Lung (tissue), 11 donors: ENCODE measurements at regions not wholly inside any gene's neighbourhood (a gene's known extent, or its start where the extent isn't known, plus 50 kb on each side); places are given as distances from the start of the nearest gene placed in this dataset.
"Not testable (repeated sequence)": the region's sequence is repeated elsewhere in the genome, so short reads cannot be mapped to it uniquely, and the experiment has no call there.

Source experiments
- ATAC-seq: fragments of 200-7000 bp; cut with Tn5 transposase; one replicate; pipeline ENCODE4 v1.9.1; 2020; ENCODE audit warnings: moderate number of reproducible peaks; ENCODE audit not compliant: insufficient read depth, low FRiP score
- DNase-seq, 3 donors: peaks; one replicate each; pipeline ENCODE4 v3.0.0-alpha.2; 2013 to 2017
- H3K27ac ChIP-seq, 2 donors: one replicate each; pipeline ENCODE4 v1.5.1; 2013; ENCODE audit warnings: mild to moderate bottlenecking in 2 of 2, moderate library complexity in 2 of 2, control low read depth in 1 of 2, inconsistent platforms in 1 of 2, low read depth in 1 of 2, low read length in 1 of 2
- H3K27me3 ChIP-seq, 3 donors: one replicate each; pipeline ENCODE4 v1.5.1; 2013; ENCODE audit warnings: low read length in 2 of 3; ENCODE audit not compliant: control insufficient read depth in 3 of 3, insufficient read depth in 3 of 3
- H3K36me3 ChIP-seq, 4 donors: one replicate each; pipeline ENCODE4 v1.5.1; 2013; ENCODE audit warnings: low read length in 4 of 4, mild to moderate bottlenecking in 1 of 4, moderate library complexity in 1 of 4; ENCODE audit not compliant: control insufficient read depth in 4 of 4, insufficient read depth in 4 of 4
- H3K4me1 ChIP-seq, 5 donors: one replicate each; pipeline ENCODE4 v1.5.1; 2013; ENCODE audit warnings: low read length in 5 of 5, mild to moderate bottlenecking in 2 of 5, moderate library complexity in 1 of 5; ENCODE audit not compliant: control insufficient read depth in 5 of 5, insufficient read depth in 5 of 5
- H3K4me3 ChIP-seq: one replicate; pipeline ENCODE4 v1.5.1; 2013; ENCODE audit warnings: mild to moderate bottlenecking, control low read depth, moderate library complexity
- H3K9ac ChIP-seq, 2 donors: one replicate each; pipeline ENCODE4 v1.5.1; 2013; ENCODE audit warnings: low read length in 2 of 2, control low read depth in 1 of 2; ENCODE audit not compliant: insufficient read depth in 1 of 2
- H3K9me3 ChIP-seq, 4 donors: one replicate each; pipeline ENCODE4 v1.5.1; 2013; ENCODE audit warnings: low read length in 3 of 4, mild to moderate bottlenecking in 1 of 4, moderate library complexity in 1 of 4; ENCODE audit not compliant: control insufficient read depth in 4 of 4, insufficient read depth in 3 of 4
- CTCF ChIP-seq: IDR thresholded peaks from 2 replicates; pipeline ENCODE4 v1.5.1; 2012; ENCODE audit warnings: mild to moderate bottlenecking; ENCODE audit errors: control extremely low read depth, extremely low read depth
- WGBS, 2 donors: extraction: QIAGEN DNeasy Blood & Tissue Kit; methylation state at CpG; one replicate each; pipeline ENCODE4 v1.1.7; 2013; 5-methylcytosine and 5-hydroxymethylcytosine counted together
- donor health status: control.
- donor health status: control.
- donor health status: Bipolar disorder and iron deficiency.
- donor health status: healthy.
- donor health status: DM: yes; HTN: yes; CAD: no.

GRCh38 chr19:33866696-33867095 is 70.0 kb downstream of the KCTD15 start:
- H3K27me3 ChIP-seq, result peaks cover 0 to 3% (median 0%) of the 10 kb centered on the region in 3 donors
- no peak overlapping the region for H3K4me3 ChIP-seq
- no peak for TF ChIP-seq CTCF
- no peaks in the 10 kb centered on the region for H3K36me3 ChIP-seq
- H3K9ac ChIP-seq, result no peak overlapping the region
- no peak overlapping the region for H3K27ac ChIP-seq
- ATAC-seq (no peak), DNase-seq (no peak)
- 74 to 92% methylated on average over 5 of the region's 5 CpGs for WGBS, 2 donors
- H3K9me3 ChIP-seq, result no peaks in the 10 kb centered on the region
- H3K4me1 ChIP-seq, result peaks cover 0 to 22% (median 0%) of the 10 kb centered on the region in 5 donors

GRCh38 chr19:33868076-33868735 is 71.5 kb downstream of the KCTD15 start:
- peak overlapping the region in 1 of 2 donors; percentile 63 for H3K9ac ChIP-seq
- peaks cover 0 to 3% (median 0%) of the 10 kb centered on the region in 3 donors for H3K27me3 ChIP-seq
- DNase-seq, result peak; percentile 33 to 59 (median 53)
- peak overlapping the region in 1 of 2 donors; percentile 45 for H3K27ac ChIP-seq
- 47 to 65% methylated on average over 17 of the region's 17 CpGs for WGBS, 2 donors
- no peak overlapping the region for H3K4me3 ChIP-seq
- TF ChIP-seq CTCF, result no peak
- H3K9me3 ChIP-seq, result no peaks in the 10 kb centered on the region
- H3K4me1 ChIP-seq, result peaks cover 0 to 22% (median 0%) of the 10 kb centered on the region in 5 donors
- H3K36me3 ChIP-seq, result no peaks in the 10 kb centered on the region
- ATAC-seq, result no peak

GRCh38 chr19:33868788-33869412 is 72.2 kb downstream of the KCTD15 start:
- Histone ChIP-seq H3K9ac (peak overlapping the region in 1 of 2 donors; percentile 63), H3K4me1 (peaks cover 0 to 22% (median 0%) of the 10 kb centered on the region in 5 donors), H3K27ac (no peak overlapping the region), H3K4me3 (no peak overlapping the region), H3K36me3 (no peaks in the 10 kb centered on the region), H3K27me3 (peaks cover 0 to 3% (median 0%) of the 10 kb centered on the region in 3 donors), H3K9me3 (no peaks in the 10 kb centered on the region)
- DNase-seq (peak; percentile 66 to 76 (median 73)), ATAC-seq (no peak)
- WGBS, 2 donors, result 21 to 23% methylated on average over 21 of the region's 21 CpGs
- no peak for TF ChIP-seq CTCF

- DNase-seq, H3K9ac ChIP-seq, H3K36me3 ChIP-seq, H3K9me3 ChIP-seq, H3K27ac ChIP-seq, H3K27me3 ChIP-seq, H3K4me3 ChIP-seq, ATAC-seq: not testable (repeated sequence)
- WGBS, 2 donors, result 85 to 86% methylated on average over 1 of the region's 1 CpG
- peaks cover 0 to 22% (median 0%) of the 10 kb centered on the region in 5 donors for H3K4me1 ChIP-seq
These were observed 73.7 kb downstream of the KCTD15 start for GRCh38 chr19:33870298-33870932.
